Pulmonary artery endothelial cell (primary cell): ENCODE measurements at regions not wholly inside any gene's neighbourhood (a gene's known extent, or its start where the extent isn't known, plus 50 kb on each side); places are given as distances from the start of the nearest gene placed in this dataset.
"Not testable (repeated sequence)": the region's sequence is repeated elsewhere in the genome, so short reads cannot be mapped to it uniquely, and the experiment has no call there.

ENCODE experiments used
- DNase-seq: peaks from one replicate; pipeline ENCODE4 v3.0.0-alpha.2; 2011; ENCODE audit warnings: low read depth, low spot score

- not testable (repeated sequence) for DNase-seq
These were observed 269.0 kb upstream of the PLGLB2 start for GRCh38 chr2:87478911-87479310.

GRCh38 chr2:87483093-87483680 is 264.7 kb upstream of the PLGLB2 start:
- DNase-seq = not testable (repeated sequence)

- DNase-seq = not testable (repeated sequence)
These were observed 263.5 kb upstream of the PLGLB2 start for GRCh38 chr2:87484363-87484762.

GRCh38 chr2:87485455-87485854 is 262.4 kb upstream of the PLGLB2 start:
- not testable (repeated sequence) for DNase-seq

GRCh38 chr2:87485884-87486283 is 262.0 kb upstream of the PLGLB2 start:
- not testable (repeated sequence) for DNase-seq

- DNase-seq = not testable (repeated sequence)
These were observed 261.5 kb upstream of the PLGLB2 start for GRCh38 chr2:87486413-87486812.

- not testable (repeated sequence) for DNase-seq
These were observed 259.9 kb upstream of the PLGLB2 start for GRCh38 chr2:87488021-87488420.

- DNase-seq = not testable (repeated sequence)
These were observed 258.9 kb upstream of the PLGLB2 start for GRCh38 chr2:87488991-87489390.

- DNase-seq = not testable (repeated sequence)
These were observed 253.0 kb upstream of the PLGLB2 start for GRCh38 chr2:87494846-87495245.

- not testable (repeated sequence) for DNase-seq
These were observed 252.4 kb upstream of the PLGLB2 start for GRCh38 chr2:87495455-87495854.

GRCh38 chr2:87496036-87497006 is 251.6 kb upstream of the PLGLB2 start:
- peak; percentile 58 for DNase-seq

GRCh38 chr2:87497135-87497534 is 250.8 kb upstream of the PLGLB2 start:
- not testable (repeated sequence) for DNase-seq

- DNase-seq = not testable (repeated sequence)
These were observed 250.2 kb upstream of the PLGLB2 start for GRCh38 chr2:87497700-87498099.

- DNase-seq = not testable (repeated sequence)
These were observed 249.6 kb upstream of the PLGLB2 start for GRCh38 chr2:87498169-87498853.

- DNase-seq = not testable (repeated sequence)
These were observed 249.0 kb upstream of the PLGLB2 start for GRCh38 chr2:87498854-87499238.

- peak; percentile 2 for DNase-seq
These were observed 248.0 kb upstream of the PLGLB2 start for GRCh38 chr2:87499860-87500259.

- not testable (repeated sequence) for DNase-seq
These were observed 247.5 kb upstream of the PLGLB2 start for GRCh38 chr2:87500421-87500820.

- not testable (repeated sequence) for DNase-seq
These were observed 246.9 kb upstream of the PLGLB2 start for GRCh38 chr2:87500951-87501350.

GRCh38 chr2:87502948-87503347 is 244.9 kb upstream of the PLGLB2 start:
- DNase-seq = not testable (repeated sequence)

- not testable (repeated sequence) for DNase-seq
These were observed 242.6 kb upstream of the PLGLB2 start for GRCh38 chr2:87505239-87505638.

- not testable (repeated sequence) for DNase-seq
These were observed 242.0 kb upstream of the PLGLB2 start for GRCh38 chr2:87505909-87506308.
